HFFc6 (cell line): ENCODE measurements at regions not wholly inside any gene's neighbourhood (a gene's known extent, or its start where the extent isn't known, plus 50 kb on each side); places are given as distances from the start of the nearest gene placed in this dataset.

Experiments used
- DNase-seq: peaks from one replicate; pipeline ENCODE4 v3.0.0-alpha.2; 2018
- H3K27ac Mint-ChIP-seq: 2 replicates; pipeline ENCODE4 v1.8.0; 2020; ENCODE audit warnings: mild to moderate bottlenecking, mixed read lengths
- H3K27me3 Mint-ChIP-seq: 2 replicates; pipeline ENCODE4 v1.8.0; 2021; ENCODE audit warnings: mild to moderate bottlenecking, moderate library complexity, mixed read lengths; ENCODE audit not compliant: insufficient read depth
- H3K36me3 Mint-ChIP-seq: 2 replicates; pipeline ENCODE4 v1.8.0; 2021; ENCODE audit warnings: low read depth, mixed read lengths
- H3K4me1 Mint-ChIP-seq: 2 replicates; pipeline ENCODE4 v1.8.0; 2020; ENCODE audit warnings: low read depth, mixed read lengths
- H3K4me3 Mint-ChIP-seq: 2 replicates; pipeline ENCODE4 v1.8.0; 2020; ENCODE audit warnings: mild to moderate bottlenecking, moderate library complexity, mixed read lengths
- H3K9me3 Mint-ChIP-seq: 2 replicates; pipeline ENCODE4 v1.8.0; 2020; ENCODE audit warnings: mild to moderate bottlenecking, mixed read lengths
- CTCF ChIP-seq: fragments of 200-600 bp; sonication (generic); IDR thresholded peaks from 2 replicates; pipeline ENCODE4 v1.5.0; 2021; ENCODE audit warnings: antibody characterized with exemption, mild to moderate bottlenecking

GRCh38 chr1:227424159-227424680 is 105.9 kb upstream of the CDC42BPA start:
- no peaks in the 10 kb centered on the region; the same call in 1 of the 2 replicates for H3K36me3 Mint-ChIP-seq
- no peaks in the 10 kb centered on the region for H3K27me3 Mint-ChIP-seq
- peak overlapping the region; percentile 78 for H3K27ac Mint-ChIP-seq
- peak; percentile 13 for DNase-seq
- peaks cover 44% of the 10 kb centered on the region for H3K4me1 Mint-ChIP-seq
- H3K4me3 Mint-ChIP-seq, result peak overlapping the region; percentile 47
- TF ChIP-seq CTCF, result no peak
- no peaks in the 10 kb centered on the region for H3K9me3 Mint-ChIP-seq

- Mint-ChIP-seq H3K36me3 (no peaks in the 10 kb centered on the region; the same call in 1 of the 2 replicates), H3K4me3 (no peak overlapping the region), H3K4me1 (peaks cover 37% of the 10 kb centered on the region), H3K27me3 (no peaks in the 10 kb centered on the region), H3K9me3 (no peaks in the 10 kb centered on the region), H3K27ac (peak overlapping the region; percentile 48)
- DNase-seq, result peak; percentile 17
- TF ChIP-seq CTCF, result no peak
Observed at GRCh38 chr1:227422581-227422980, 104.3 kb upstream of the CDC42BPA start.

- no peaks in the 10 kb centered on the region for H3K36me3 Mint-ChIP-seq
- no peak for DNase-seq
- H3K9me3 Mint-ChIP-seq, result no peaks in the 10 kb centered on the region
- TF ChIP-seq CTCF, result no peak
- H3K4me3 Mint-ChIP-seq, result no peak overlapping the region
- H3K27ac Mint-ChIP-seq, result no peak overlapping the region
- H3K4me1 Mint-ChIP-seq, result peaks cover 54% of the 10 kb centered on the region
- H3K27me3 Mint-ChIP-seq, result no peaks in the 10 kb centered on the region; the same call in 1 of the 2 replicates
Observed at GRCh38 chr1:227420147-227420546, 101.9 kb upstream of the CDC42BPA start.

- no peak for DNase-seq
Observed at GRCh38 chr1:227417756-227418480, 99.6 kb upstream of the CDC42BPA start.

GRCh38 chr1:227416156-227416830 is 98.0 kb upstream of the CDC42BPA start:
- peak; percentile 57 for DNase-seq
- Mint-ChIP-seq H3K4me1 (peaks cover 35% of the 10 kb centered on the region), H3K9me3 (no peaks in the 10 kb centered on the region), H3K36me3 (no peaks in the 10 kb centered on the region), H3K4me3 (no peak overlapping the region), H3K27me3 (no peaks in the 10 kb centered on the region; the same call in 1 of the 2 replicates), H3K27ac (peak overlapping the region; percentile 65)
- no peak for TF ChIP-seq CTCF

More at GRCh38 chr1:227417756-227418480, 99.6 kb upstream of the CDC42BPA start:
- Mint-ChIP-seq H3K4me1 (peaks cover 39% of the 10 kb centered on the region), H3K27ac (no peak overlapping the region), H3K4me3 (no peak overlapping the region), H3K9me3 (no peaks in the 10 kb centered on the region), H3K27me3 (no peaks in the 10 kb centered on the region; the same call in 1 of the 2 replicates), H3K36me3 (no peaks in the 10 kb centered on the region)
- no peak for TF ChIP-seq CTCF
